SK-N-SH treated with all-trans-retinoic acid at 6 μM for 48 hours (cell line): ENCODE measurements at regions not wholly inside any gene's neighbourhood (a gene's known extent, or its start where the extent isn't known, plus 50 kb on each side); places are given as distances from the start of the nearest gene placed in this dataset.

ENCODE experiments used
- BACH2 ChIP-seq: fragments of 250-450 bp; sonication (Bioruptor Pico); IDR thresholded peaks from 2 replicates; pipeline ENCODE4 v1.9.0; 2021; ENCODE audit warnings: mild to moderate bottlenecking, borderline replicate concordance
- RARB ChIP-seq: fragments of 250-450 bp; sonication (Bioruptor Pico); IDR thresholded peaks from 2 replicates; pipeline ENCODE4 v1.8.0; 2021; ENCODE audit warnings: mild to moderate bottlenecking, moderate library complexity
- TCF4 ChIP-seq: fragments of 250-450 bp; sonication (Bioruptor Pico); IDR thresholded peaks from 2 replicates; pipeline ENCODE4 v1.8.0; 2021; ENCODE audit warnings: mild to moderate bottlenecking, moderate library complexity, borderline replicate concordance
- TOX ChIP-seq: fragments of 250-450 bp; sonication (Bioruptor Pico); IDR thresholded peaks from 2 replicates; pipeline ENCODE4 v1.8.0; 2021; ENCODE audit warnings: mild to moderate bottlenecking, moderate library complexity, borderline replicate concordance
- ZC3H10 ChIP-seq: fragments of 250-450 bp; sonication (Bioruptor Pico); IDR thresholded peaks from 2 replicates; pipeline ENCODE4 v1.5.1; 2021; ENCODE audit warnings: mild to moderate bottlenecking, moderate library complexity
- ZFP3 ChIP-seq: fragments of 250-450 bp; sonication (Bioruptor Pico); IDR thresholded peaks from 2 replicates; pipeline ENCODE4 v1.5.0; 2020; ENCODE audit warnings: mild to moderate bottlenecking, moderate library complexity
- ZFP30 ChIP-seq: fragments of 450-650 bp; formaldehyde crosslinking; IDR thresholded peaks from 2 replicates; pipeline ENCODE4 v1.5.0; 2022; ENCODE audit warnings: mild to moderate bottlenecking, moderate library complexity
- ZNF565 ChIP-seq: fragments of 450-650 bp; formaldehyde crosslinking; conservative IDR thresholded peaks from 2 replicates; pipeline ENCODE4 v1.5.0; 2020; ENCODE audit warnings: low read depth, mild to moderate bottlenecking, moderate library complexity
- ZNF70 ChIP-seq: fragments of 450-650 bp; formaldehyde crosslinking; IDR thresholded peaks from 2 replicates; pipeline ENCODE4 v1.5.0; 2020; ENCODE audit warnings: mild to moderate bottlenecking, moderate library complexity
- ZNF8 ChIP-seq: fragments of 450-650 bp; formaldehyde crosslinking; IDR thresholded peaks from 2 replicates; pipeline ENCODE4 v1.5.0; 2020; ENCODE audit warnings: mild to moderate bottlenecking, moderate library complexity
- TF ChIP-seq, protein P1 (sequence below): fragments of 250-450 bp; sonication (Bioruptor Pico); IDR thresholded peaks from 2 replicates; pipeline ENCODE4 v1.8.0; 2020; ENCODE audit warnings: mild to moderate bottlenecking, moderate library complexity, borderline replicate concordance
- TF ChIP-seq, protein P2 (sequence below): fragments of 250-450 bp; sonication (Bioruptor Pico); IDR thresholded peaks from 2 replicates; pipeline ENCODE4 v1.5.0; 2020; ENCODE audit warnings: mild to moderate bottlenecking, moderate library complexity
- TF ChIP-seq, protein P3 (sequence below): fragments of 250-450 bp; sonication (Bioruptor Pico); IDR thresholded peaks from 2 replicates; pipeline ENCODE4 v1.5.1; 2020; ENCODE audit warnings: low read depth, mild to moderate bottlenecking, moderate library complexity

DNA sequence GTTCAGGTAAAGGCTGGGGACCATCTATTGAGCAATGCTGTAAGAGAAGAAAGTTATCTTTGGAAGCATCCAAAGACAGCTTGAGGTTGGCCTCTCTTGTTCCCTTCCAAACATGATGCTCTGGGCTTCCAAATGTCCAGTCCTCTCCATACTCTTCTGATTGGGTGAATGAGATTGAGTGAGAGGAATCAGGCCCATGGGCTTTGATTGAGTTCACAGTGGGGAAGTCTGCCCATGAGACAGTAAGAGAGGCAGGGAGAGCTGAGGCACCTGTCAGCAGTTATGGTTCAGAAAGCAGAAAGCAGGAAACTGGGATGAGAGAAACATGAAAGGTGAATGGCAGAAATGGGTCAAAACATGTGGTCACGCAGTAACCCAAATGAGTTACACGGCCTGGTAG, 1006.9 kb downstream of the VRK1 start:
- TF ChIP-seq ZNF70 (CRISPR knock-in tag): no peak
- TF ChIP-seq ZFP3 (CRISPR knock-in tag): no peak
- TF ChIP-seq ZNF565 (CRISPR knock-in tag): no peak
- no peak for TF ChIP-seq ZNF8 (CRISPR knock-in tag)
- TF ChIP-seq ZC3H10: no peak
- TF ChIP-seq RARB (CRISPR knock-in tag): no peak
- TF ChIP-seq, protein P1, sequence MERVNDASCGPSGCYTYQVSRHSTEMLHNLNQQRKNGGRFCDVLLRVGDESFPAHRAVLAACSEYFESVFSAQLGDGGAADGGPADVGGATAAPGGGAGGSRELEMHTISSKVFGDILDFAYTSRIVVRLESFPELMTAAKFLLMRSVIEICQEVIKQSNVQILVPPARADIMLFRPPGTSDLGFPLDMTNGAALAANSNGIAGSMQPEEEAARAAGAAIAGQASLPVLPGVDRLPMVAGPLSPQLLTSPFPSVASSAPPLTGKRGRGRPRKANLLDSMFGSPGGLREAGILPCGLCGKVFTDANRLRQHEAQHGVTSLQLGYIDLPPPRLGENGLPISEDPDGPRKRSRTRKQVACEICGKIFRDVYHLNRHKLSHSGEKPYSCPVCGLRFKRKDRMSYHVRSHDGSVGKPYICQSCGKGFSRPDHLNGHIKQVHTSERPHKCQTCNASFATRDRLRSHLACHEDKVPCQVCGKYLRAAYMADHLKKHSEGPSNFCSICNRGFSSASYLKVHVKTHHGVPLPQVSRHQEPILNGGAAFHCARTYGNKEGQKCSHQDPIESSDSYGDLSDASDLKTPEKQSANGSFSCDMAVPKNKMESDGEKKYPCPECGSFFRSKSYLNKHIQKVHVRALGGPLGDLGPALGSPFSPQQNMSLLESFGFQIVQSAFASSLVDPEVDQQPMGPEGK: no peak
- TF ChIP-seq ZFP30 (CRISPR knock-in tag): no peak
- no peak for TF ChIP-seq TOX (CRISPR knock-in tag)
- no peak for TF ChIP-seq BACH2 (CRISPR knock-in tag)
- TF ChIP-seq, protein P2, sequence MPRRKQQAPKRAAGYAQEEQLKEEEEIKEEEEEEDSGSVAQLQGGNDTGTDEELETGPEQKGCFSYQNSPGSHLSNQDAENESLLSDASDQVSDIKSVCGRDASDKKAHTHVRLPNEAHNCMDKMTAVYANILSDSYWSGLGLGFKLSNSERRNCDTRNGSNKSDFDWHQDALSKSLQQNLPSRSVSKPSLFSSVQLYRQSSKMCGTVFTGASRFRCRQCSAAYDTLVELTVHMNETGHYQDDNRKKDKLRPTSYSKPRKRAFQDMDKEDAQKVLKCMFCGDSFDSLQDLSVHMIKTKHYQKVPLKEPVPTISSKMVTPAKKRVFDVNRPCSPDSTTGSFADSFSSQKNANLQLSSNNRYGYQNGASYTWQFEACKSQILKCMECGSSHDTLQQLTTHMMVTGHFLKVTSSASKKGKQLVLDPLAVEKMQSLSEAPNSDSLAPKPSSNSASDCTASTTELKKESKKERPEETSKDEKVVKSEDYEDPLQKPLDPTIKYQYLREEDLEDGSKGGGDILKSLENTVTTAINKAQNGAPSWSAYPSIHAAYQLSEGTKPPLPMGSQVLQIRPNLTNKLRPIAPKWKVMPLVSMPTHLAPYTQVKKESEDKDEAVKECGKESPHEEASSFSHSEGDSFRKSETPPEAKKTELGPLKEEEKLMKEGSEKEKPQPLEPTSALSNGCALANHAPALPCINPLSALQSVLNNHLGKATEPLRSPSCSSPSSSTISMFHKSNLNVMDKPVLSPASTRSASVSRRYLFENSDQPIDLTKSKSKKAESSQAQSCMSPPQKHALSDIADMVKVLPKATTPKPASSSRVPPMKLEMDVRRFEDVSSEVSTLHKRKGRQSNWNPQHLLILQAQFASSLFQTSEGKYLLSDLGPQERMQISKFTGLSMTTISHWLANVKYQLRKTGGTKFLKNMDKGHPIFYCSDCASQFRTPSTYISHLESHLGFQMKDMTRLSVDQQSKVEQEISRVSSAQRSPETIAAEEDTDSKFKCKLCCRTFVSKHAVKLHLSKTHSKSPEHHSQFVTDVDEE (CRISPR knock-in tag): no peak
- TF ChIP-seq, protein P3, sequence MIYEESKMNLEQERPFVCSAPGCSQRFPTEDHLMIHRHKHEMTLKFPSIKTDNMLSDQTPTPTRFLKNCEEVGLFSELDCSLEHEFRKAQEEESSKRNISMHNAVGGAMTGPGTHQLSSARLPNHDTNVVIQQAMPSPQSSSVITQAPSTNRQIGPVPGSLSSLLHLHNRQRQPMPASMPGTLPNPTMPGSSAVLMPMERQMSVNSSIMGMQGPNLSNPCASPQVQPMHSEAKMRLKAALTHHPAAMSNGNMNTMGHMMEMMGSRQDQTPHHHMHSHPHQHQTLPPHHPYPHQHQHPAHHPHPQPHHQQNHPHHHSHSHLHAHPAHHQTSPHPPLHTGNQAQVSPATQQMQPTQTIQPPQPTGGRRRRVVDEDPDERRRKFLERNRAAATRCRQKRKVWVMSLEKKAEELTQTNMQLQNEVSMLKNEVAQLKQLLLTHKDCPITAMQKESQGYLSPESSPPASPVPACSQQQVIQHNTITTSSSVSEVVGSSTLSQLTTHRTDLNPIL (CRISPR knock-in tag): no peak
- TF ChIP-seq TCF4 (CRISPR knock-in tag): no peak
